Left lobe of liver (tissue), 2 donors: ENCODE measurements at regions not wholly inside any gene's neighbourhood (a gene's known extent, or its start where the extent isn't known, plus 50 kb on each side); places are given as distances from the start of the nearest gene placed in this dataset.
"Not testable (repeated sequence)": the region's sequence is repeated elsewhere in the genome, so short reads cannot be mapped to it uniquely, and the experiment has no call there.

ENCODE experiments used
- ATAC-seq: fragments of 200-7000 bp; cut with Tn5 transposase; one replicate; pipeline ENCODE4 v1.9.1; 2020; ENCODE audit warnings: mild to moderate bottlenecking, moderate library complexity
- DNase-seq: peaks from one replicate; pipeline ENCODE4 v3.0.0-alpha.2; 2020; ENCODE audit warnings: low spot score
- donor health status: DM: no; HTN: no; CAD: no; lungs with moderate emphysema.
- donor health status: DM: no; HTN: yes; CAD: no.

GRCh38 chr7:156327916-156328315 is 312.7 kb upstream of the RNF32 start:
- ATAC-seq (peak; percentile 44), DNase-seq (no peak)

DNA sequence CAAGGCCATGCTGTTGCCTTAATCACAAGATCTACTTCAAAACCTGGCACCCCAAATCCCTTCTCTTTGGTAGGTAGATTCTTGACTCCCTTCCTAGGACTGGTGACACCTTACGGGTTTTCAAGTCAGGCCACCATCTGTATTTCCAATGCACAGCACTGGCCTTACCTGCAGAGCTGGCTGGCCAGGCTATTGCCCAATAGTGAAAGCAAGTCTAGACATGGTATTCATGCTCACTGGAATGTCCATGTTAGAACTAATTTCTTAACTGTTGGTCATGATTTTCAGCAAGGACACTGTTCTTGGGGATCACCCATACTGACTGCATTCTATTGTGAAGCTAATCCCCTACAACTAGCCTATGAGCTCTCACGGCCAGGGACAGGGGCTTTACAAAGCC is 313.1 kb upstream of the RNF32 start:
- DNase-seq (no peak), ATAC-seq (no peak)

DNA sequence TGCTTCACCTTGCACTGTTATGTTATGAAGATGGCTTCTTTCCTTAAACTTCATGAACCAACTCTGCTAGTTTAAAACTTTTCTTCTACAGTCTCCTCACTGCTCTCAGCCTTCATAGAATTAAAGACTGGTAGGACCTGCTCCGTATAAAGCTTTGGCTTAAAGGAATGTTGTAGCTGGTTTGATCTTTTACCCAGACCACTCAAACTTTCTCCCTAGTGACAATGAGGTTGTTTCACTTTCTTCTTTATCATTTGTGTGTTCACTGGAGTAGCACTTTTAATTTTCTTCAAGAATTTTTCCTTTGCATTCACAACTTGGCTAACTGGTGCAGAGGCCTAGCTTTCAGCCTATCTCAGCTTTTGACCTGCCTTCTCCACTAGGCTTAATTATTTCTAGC is 316.4 kb upstream of the RNF32 start:
- ATAC-seq (no peak), DNase-seq (no peak)

- ATAC-seq, DNase-seq: not testable (repeated sequence)
These were observed 319.1 kb upstream of the RNF32 start for GRCh38 chr7:156321430-156321829.

DNA sequence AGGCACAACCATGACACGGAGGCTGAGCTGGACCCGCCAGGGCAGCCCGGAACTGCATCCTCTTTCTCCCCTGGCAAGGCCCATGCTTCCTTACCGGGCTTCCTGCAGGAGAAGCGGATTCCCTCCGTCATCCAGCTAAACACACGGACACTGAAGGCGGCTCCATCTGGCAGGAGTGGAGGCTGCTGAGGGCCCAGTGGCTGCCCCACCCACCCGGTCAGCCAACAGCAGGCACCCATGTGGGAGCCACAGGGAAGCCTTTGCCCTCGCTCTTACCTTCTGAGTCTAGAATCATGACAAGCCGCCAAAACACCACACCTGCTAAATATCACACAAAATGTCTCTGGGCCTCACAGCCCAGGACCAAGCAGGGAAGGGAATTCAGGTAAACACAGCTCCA is 321.6 kb upstream of the RNF32 start:
- DNase-seq (no peak), ATAC-seq (no peak)

GRCh38 chr7:156318426-156318825 is 322.1 kb upstream of the RNF32 start:
- no peak for ATAC-seq
- DNase-seq = no peak

DNA sequence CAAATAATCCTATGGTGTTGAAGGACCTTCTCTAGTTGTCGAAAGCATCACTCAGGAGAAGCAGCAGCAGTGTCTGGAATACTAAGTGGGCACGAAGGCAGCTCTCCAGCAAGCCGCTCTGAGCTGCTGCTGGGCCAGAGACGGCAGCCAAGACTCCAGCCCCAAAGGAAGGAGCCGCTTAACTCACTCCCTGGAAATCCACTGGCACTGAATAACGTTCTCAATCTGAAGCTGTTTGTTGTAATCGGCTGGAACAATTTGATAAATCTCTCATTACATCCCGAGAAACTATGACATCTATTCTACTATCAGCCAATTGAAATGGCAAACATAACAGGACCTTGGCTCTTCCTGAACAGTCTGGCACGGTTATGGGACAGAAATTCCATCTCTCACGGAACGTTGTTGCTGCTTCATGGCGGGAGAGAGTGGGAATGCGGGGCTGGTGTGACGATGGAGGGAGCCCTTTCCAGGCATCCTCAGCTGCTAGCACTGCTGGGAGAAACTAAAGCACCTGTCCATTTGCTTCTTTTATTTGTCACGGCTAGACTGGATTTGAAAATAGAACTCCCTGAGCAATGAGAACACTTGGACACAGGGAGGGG is 331.5 kb upstream of the RNF32 start:
- DNase-seq (no peak), ATAC-seq (no peak)

- no peak for DNase-seq
- no peak for ATAC-seq
These were observed 333.4 kb upstream of the RNF32 start for GRCh38 chr7:156307193-156307592.

DNA sequence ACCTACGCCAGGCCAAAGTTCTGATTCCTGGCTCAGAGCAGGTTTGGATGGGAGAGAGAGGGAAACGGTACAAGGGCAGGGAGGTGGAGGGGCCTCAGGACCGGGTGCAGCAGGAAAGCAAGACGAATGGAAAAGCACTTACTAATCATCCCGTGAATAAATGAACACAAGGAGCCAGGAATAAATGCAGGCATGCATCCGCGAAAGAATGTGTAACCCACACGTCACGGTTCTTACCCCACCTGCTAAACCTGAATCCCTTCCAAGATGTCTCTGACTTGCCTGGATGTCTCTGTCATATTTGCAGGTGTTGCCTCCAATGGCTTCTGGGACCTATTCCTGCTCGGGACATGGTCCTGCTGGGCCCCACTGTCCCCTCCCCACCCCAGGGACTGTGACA is 335.2 kb upstream of the RNF32 start:
- DNase-seq (no peak), ATAC-seq (no peak)

- ATAC-seq (no peak), DNase-seq (no peak)
These were observed 357.8 kb upstream of the RNF32 start for GRCh38 chr7:156282816-156283215.

GRCh38 chr7:156279635-156280034 is 360.9 kb upstream of the RNF32 start:
- DNase-seq (no peak), ATAC-seq (no peak)

GRCh38 chr7:156275292-156275691 is 365.3 kb upstream of the RNF32 start:
- ATAC-seq (no peak), DNase-seq (no peak)

- no peak for ATAC-seq
- no peak for DNase-seq
These were observed 366.0 kb upstream of the RNF32 start for GRCh38 chr7:156274557-156274956.

- no peak for ATAC-seq
- DNase-seq = no peak
These were observed 379.0 kb upstream of the RNF32 start for GRCh38 chr7:156261581-156261980.

DNA sequence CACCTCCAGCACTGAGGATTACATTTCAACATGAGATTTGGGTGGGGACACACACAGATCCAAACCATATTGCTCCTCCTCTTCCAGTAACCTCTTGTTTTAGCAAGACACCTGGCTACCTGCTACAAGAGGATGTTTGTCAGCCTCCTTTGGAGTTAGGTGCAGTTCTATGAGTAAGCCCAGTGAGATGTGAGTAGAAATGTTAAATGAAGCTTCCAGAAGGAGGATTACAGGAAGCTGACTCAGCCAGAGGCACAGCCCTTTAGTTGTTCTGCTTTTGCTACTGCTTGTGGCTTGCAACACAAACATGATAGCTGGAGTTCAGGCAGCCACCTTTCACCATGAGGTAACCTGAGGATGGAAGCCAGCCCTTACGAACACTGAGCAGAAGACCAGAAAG is 382.7 kb upstream of the RNF32 start:
- ATAC-seq (no peak), DNase-seq (no peak)

DNA sequence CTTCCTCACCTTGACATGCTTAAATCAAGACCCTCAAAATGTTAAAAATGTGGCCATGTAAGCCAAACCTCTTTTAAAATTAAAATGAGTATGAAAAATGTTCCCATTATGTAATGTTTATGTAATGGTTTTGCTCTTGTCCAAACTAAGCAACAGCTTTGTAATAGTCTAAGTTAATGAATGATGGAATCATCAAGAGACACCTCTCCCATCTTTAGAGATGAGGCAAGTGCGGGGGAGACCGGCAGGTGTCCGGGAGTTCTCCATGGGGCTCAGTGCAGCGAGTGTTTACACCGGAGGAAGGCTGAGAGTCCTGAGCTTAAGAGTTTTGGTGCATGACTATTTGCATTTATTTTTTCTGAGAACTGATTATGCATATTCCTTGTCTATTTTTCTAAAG is 384.9 kb upstream of the RNF32 start:
- ATAC-seq (peak; percentile 81), DNase-seq (no peak)

- no peak for ATAC-seq
These were observed 388.7 kb upstream of the RNF32 start for GRCh38 chr7:156251861-156252260.

GRCh38 chr7:156240532-156240931 is 400.0 kb upstream of the RNF32 start:
- peak; percentile 83 for ATAC-seq
- peak; percentile 62 for DNase-seq

More at GRCh38 chr7:156251861-156252260, 388.7 kb upstream of the RNF32 start:
- no peak for DNase-seq

DNA sequence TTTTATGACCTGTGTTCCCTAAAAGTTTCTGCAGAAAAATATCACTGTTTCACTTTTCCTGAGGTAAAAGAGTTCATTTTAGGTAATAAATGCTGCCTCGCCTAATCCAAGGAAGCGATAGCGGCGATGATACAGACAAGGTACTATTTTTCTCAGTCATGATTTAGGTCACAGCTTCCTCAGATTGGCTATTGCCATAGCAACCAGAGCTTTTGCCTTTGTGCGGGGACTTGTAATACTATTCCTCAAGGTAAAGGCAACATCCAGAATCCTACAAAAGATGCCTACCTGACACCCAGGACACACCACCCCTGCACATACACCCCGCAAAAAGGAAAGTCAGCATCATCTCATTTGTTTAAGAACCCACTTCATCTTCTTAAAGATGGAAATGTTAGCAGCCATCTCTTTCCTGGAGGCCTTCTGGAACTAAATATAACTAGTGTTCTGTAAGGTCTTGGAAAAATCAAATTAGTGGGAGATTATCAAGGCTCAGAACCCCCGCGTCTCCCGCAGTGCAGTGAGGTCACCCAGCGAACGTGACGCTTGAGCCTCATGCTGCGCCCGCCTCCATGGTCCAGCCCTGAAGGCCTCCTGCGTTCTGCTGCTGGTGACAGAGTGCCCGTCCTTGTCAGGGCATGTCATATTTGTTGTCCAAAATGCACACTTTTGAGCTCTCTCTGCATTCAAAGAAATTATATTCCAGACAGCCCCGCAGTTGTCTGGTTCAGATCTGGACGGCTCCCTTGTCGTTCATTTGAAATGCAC is 402.0 kb upstream of the RNF32 start:
- ATAC-seq (no peak), DNase-seq (no peak)

- DNase-seq (peak; percentile 11), ATAC-seq (no peak)
These were observed 403.0 kb upstream of the RNF32 start for GRCh38 chr7:156237614-156238013.

DNA sequence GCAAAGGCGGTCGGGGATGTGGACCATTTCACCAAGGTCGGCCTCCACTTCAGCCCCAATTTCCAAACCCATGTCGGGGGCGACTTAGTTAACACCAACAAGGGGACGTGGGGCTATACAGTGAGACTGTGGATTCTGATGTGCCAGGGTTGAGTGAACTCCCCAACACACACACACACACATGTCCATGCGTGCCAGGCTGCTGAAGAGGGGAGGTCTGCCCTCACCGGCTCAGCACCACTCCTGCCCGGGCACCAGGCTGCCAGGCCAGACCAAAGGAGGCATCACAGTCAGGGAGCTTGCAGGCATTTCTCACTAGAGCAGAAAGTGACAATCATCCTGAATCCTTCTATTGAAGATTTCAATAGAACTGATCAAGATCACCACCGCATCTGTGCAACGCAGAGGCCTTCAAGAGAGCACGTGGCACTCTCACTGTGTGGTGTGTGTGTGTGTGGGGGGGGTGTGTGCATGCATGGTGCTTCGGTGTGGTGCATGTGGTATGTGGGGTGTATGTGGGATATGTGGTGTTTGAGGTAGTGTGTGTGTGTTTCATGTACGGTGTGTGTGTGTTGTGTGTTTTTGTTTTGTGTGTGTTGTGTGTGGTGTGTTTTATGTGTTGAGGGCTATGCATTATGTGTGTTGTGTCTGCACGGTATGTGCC is 403.5 kb upstream of the RNF32 start:
- DNase-seq (peak; percentile 21), ATAC-seq (no peak)

GRCh38 chr7:156236181-156236889 is 404.2 kb upstream of the RNF32 start:
- DNase-seq (peak; percentile 19), ATAC-seq (no peak)
